Daoy (cell line): ENCODE measurements at regions not wholly inside any gene's neighbourhood (a gene's known extent, or its start where the extent isn't known, plus 50 kb on each side); places are given as distances from the start of the nearest gene placed in this dataset.

ENCODE experiments used
- DNase-seq: peaks from one replicate; pipeline ENCODE4 v3.0.0-alpha.2; 2015; ENCODE audit warnings: low read depth

DNA sequence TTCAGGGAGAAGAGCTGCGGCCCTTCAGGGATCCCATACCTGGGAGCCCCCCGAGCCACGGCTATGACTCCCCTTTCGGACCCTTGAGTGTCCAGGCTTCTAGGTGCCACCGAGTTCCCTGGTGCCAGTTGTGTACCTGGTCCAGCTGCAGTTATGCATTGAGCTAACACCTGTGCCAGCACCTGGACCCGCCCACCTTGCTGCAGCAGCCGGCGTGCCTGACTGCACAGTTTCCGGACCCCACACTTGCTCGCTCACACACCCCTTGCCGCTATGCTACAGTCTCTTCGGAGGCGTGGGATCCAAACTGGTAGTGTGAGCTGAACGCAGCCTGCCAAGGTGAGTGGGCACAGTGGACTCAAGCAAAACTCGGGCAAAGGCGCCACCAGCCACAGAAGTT is 284.5 kb upstream of the ROBO1 start:
- DNase-seq = no peak

DNA sequence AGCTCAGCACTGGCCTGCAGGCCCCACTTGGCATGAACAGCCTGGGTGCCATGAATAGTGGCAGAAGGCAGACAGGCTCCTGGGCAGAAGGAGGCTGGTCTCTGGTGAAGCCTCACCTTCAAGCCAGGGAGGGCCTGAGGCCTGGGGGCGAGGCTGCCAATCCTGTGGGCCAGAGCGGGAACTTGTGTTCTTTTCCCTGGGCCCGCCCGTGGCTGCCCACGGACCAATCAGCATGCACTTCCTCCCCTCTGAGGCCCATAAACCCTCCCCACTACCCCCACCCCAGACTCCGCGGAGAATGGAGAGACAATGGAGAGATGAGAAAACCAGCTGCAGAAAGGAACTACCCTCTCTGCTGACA is 283.8 kb upstream of the ROBO1 start:
- no peak for DNase-seq

DNA sequence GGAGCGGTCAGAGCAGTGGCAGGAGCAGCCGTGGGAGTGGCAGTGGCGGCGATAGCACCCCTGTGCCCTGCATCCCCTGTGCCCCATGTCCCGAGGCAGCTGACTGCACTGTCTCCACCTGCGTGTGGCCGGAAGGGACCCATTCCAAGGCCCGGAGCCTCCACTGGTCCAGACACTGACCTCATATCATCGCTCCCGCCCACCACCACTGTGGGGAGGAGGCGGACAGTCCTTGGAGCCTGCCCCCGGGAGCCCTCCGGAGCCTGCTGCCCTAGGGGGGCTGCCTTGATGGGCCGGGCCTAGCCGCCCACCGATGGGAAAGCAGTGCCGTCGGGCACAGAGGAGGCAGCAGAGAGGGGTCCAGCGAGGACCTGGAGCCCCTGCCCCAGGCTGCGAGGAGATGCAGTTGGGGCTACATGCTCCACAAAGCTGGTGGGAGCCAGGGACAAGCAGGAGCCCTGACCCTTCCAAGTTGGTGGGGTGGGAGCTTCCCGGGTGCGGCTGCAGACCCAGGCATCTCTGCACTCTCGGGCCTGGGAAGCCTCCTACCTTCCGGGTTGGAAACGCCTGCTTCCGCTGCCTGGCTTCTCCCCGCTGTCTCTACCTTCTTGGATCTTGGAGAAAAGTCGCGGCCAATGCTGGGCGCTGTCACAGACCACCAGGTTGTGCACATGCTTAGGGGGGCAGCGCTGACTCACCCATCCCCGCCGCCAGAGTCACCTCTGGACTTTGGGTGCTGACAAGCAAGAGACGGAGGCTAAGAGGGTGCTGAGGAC is 283.2 kb upstream of the ROBO1 start:
- DNase-seq = no peak

DNA sequence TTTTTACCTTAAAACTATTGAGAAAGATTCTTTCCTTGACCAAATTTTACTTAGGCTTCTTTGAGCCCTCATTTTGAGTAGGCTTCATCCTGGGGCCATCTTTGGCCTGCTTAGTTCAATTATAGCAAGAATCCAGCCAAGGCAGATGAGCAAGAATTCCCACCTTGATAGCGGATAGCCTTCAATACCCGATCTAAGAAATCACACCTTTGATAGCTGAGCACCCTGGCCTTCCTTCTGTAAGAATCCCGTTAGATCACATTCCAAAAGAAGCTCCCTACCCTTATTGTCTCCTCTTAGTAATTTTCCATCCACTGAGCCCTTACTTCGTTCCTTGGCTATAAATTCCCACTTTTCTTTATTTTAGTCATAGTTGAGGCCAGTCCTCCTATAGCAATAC is 275.4 kb upstream of the ROBO1 start:
- no peak for DNase-seq

DNA sequence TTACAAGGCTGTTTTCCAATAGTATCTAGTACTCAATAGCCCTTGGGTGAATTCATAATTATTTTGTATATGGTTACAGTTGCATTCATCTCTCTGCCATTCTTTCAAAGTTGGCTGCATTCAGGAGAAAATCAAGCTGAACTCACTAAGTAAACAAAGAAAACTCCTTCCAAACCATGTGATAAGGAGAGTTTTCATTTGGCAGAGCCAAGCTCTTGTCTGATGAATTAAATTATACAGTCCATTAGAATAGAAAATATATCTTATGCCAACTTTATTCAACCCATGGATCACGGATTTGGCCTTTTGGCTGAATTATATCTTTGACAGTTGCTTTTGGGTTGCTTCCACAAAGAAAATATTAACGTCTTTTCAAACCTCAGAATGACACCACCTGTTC is 272.3 kb upstream of the ROBO1 start:
- DNase-seq = no peak

DNA sequence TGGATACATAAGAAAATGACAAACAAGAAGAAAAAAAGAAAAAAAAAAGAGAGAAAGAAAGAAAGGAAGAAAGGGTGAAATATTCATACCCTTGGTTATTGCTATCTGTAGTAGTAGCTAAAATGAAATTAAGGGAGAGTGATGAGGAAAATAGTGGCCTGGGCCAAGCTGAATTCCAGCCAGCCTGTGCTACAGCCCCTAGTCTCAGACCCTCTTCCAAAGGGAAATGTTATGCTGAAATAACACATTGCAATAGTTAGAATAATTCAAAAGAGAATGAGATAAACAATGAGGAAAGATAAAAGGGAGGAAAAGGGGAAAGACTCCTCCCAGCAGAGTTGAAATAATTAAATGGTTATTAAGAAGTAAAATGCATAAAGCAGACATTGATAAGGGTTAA is 268.4 kb upstream of the ROBO1 start:
- no peak for DNase-seq

DNA sequence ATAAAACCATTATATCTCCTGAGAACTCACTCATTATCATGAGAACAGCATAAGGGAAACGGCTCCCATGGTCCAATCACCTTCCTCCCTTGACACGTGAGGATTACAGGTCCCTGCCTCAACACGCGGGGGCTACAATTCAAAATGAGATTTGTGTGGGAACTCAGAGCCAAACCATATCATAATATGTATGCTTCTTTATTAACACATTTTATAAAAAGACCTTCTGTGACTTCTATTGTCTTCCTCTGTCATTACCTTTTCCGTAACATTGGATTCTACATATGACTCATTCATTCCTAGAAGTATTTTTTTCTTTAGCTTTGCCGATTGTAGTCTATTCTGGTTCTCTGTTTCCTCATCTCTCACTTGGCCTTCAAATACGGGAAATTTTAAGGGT is 267.2 kb upstream of the ROBO1 start:
- no peak for DNase-seq

DNA sequence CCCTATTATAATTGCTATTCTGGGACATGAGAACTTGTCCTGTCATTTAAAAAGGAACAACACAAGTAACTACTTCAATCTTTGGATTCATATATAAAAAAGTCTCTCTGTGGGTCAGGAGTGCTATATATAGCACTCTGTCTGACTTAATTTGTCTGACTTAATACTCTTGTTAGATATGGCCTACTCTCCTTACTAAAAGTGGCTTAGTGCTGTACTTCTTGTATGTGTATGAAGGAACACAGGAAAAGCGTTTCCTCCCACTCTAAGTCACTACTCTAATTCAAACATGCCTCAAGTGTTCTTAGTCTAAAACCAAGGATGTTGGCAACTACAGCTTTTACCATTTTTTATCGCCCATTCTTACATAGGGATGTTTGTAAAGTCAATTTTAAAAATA is 255.2 kb upstream of the ROBO1 start:
- no peak for DNase-seq

DNA sequence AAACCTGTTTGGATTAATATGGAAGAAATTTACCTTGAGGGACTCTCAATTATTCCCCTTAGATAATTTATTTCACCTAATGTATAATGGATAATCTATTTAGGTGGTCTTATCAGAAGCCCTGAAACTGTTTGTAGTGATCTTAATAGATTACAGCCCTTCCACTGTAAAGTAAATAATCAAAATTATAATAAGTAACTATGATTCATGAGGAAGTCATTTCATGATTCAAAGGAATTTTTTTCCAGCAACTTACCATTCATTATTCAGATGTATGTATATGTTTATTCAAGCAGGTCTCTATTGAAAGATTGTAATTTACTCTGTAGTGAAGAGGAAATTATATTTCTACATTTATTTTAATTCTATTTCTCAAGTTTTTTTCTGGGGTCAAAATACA is 250.6 kb upstream of the ROBO1 start:
- no peak for DNase-seq

DNA sequence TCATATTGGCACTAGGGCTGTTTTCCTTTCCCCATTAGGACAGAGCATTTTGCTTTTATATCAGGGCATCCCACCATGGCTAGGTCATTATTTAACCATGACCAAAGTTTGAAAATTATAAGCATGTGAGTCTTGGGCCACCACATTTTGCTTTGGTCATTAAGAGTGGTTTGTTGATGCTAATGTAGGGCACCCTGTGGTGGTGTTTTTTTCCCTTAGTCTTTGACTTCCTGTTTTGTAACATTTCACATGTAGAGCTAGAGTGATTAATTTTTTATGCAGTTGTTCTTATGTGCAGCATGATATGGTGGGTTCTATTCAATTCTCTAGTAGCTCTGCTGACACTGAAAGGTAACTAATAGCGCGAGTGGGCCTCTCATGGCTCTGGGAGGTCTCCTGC is 249.6 kb upstream of the ROBO1 start:
- no peak for DNase-seq

DNA sequence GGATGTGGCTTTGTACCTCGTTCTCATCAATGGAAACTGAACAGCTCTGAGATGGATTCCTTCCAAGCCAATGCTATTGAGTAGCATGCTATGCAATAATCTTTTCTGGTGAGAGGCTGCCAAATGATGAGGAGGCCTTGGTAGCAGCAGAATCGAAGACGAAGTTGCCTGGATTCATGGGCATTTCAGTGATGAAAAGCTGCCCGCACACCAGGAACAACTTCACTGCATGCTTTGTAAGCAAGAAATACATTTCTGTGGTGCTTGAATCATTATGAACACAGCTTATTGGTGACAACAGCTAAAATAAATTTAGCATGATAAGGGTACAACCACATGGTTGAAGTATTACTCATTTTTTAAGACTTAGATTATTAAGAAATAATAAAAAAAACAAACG is 246.8 kb upstream of the ROBO1 start:
- no peak for DNase-seq

DNA sequence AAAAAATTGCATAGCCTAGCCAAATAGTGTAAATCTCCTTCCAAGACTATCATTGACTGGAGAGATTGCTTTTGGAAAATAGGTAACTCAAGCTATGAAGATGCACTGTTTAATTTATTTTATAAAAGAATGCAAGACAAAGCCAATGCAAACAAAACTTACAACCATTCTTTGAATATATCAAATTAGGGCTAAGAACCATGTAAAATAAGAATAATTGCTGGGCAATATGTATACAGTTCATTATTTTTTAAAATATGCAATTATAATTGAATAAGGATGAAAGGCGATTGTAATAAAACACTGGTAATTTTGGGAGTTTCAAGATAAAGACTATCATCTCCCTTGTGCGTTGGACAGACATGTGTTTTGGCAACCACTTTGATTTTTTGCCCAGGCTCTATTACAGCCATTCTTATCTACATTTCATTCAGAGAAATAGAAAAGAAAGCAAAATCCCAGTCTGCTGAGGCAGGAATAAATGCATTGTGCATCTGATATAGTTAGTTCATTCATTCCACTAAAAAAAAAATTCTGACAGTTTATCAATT is 242.3 kb upstream of the ROBO1 start:
- DNase-seq = no peak

DNA sequence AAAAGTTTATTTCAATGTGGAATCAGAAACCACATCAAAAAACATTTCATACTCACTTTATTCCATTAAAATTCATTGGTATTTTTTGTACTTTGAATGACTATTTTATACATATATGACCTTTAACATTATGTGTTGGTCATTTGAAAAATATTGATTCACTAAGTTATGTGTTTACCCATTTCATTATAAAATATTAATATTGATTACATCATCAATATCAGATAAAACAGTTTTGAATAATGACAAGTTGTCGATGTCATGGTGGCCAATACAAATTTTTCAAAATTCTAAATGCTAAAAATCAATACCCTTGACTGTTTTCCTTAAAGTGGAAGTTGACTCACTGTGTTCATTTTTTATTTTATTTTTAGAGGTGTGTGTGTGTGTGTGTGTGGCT is 239.7 kb upstream of the ROBO1 start:
- DNase-seq = no peak

DNA sequence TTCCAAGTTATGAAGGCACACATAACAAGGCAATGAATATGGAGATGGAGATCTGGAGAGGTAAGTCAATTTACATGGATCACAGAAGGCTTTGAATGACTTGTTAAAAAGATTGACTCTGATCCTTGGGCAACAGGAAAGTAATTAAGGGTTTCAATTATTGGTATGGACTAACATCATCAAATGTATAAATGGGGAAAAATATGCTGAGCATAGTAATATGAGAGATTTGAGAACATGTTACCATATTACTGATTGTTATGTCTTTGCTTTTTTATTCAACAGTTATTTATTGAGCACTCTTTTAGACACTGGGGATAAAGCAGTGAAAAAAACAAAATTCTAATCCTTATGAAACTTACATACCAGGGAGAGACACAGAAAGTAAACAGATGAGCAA is 238.5 kb upstream of the ROBO1 start:
- no peak for DNase-seq

DNA sequence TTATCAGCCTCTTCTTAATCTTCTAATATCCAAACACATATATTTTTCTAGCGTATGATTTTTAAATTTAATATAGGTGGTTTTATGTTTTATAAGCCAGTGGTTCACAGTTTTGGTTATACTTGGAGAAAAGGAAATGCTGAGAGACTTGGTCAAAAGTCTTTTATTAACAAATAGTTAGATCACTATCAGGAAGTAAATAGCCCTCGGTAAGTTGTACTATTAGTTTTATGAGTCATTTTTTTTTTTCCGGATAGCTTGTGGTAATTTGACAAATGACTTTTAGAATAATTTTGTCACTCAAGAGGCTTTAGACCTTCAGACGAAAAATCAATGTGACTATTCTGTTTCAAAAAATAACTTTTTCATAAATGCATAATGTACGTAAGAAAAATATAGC is 232.2 kb upstream of the ROBO1 start:
- DNase-seq = no peak

DNA sequence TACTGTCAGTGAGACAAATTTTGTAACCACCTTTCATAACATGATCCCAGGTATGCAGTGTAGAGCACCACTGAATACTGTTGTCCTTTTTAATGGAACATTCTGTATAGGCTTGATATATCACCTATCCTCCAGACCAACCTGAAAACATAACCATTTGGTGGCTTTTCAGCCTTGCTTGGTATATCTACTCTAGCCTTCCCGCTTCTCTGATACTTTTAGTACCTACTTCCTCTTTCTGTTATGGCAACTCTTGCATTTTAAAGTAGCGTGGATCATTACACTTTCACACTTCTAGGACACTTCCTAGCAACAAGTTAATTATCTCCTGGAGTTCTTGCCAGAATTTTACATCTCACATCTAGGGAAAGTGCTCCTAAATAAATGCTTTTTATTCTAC is 226.6 kb upstream of the ROBO1 start:
- DNase-seq = no peak

DNA sequence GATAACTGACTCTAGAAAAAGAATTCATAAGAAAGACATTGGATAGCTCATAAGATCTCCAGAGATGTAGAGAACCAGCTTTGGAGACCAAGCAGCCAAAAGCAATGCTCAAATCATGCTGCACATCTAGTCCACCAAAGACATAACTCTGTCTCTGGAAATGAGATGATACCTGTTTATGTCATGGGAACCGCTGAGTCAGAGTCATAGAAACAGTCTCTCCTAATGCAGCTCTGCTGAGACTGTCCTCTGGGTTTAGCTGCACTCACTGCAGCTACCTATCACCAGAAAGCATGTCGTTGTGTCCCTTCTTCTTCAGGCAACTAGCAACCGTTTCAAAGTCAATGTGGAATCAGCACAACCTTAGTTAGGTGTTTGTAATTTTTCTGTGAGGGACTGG is 218.5 kb upstream of the ROBO1 start:
- DNase-seq = no peak

DNA sequence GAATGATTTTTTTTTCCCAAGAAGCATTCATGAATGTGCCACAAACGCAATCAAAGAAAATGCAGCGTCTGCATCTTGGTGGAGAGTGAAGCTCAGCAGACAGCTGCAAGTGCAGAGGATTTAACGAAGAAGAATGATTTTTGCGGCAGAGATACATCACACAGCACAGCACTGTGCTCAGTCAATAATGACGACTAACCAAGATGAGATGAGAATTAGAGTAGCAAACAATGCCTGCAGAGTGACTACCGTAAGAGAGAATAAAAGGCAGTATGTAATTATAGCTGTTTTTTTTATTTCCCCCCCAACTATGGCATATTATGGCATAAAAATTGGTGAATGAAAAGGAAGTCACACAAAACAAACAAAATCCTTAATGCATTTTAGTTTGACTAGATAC is 218.0 kb upstream of the ROBO1 start:
- no peak for DNase-seq

DNA sequence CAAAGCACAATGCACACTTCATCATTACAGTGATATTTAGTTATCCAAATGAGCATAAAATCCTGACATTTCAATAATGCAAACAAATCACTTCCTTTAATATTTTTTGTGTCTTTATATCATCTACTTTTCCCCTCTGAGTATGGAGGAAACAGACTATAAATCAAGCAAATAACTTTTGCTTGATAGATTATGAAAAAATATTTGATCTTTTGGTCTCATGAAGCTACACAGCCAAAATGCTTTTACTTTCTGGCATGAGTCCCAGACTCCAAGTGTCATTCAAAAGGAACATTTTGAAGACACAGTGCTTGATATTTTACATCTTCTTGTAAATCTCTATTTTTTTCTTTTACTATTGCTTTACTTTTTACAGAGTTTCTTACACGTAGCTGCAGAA is 215.3 kb upstream of the ROBO1 start:
- no peak for DNase-seq

DNA sequence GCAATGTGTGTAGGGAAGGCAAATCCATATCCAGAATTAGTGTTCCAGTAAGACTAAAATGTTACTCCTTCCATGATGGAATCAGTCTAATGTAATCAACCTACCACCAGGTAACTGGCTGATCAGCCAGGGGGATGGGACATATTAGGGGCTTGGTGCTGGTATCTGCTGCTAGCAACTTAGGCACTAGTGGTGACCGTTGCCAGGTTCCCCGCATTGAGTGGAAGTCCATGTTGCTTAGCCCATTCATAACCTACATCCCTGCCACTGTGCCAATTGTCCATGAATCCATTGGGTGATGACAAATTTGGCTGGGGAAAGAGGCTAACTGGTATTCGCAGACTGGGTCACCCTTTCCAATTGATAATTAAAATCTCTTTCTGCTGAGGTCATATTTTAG is 212.2 kb upstream of the ROBO1 start:
- no peak for DNase-seq

DNA sequence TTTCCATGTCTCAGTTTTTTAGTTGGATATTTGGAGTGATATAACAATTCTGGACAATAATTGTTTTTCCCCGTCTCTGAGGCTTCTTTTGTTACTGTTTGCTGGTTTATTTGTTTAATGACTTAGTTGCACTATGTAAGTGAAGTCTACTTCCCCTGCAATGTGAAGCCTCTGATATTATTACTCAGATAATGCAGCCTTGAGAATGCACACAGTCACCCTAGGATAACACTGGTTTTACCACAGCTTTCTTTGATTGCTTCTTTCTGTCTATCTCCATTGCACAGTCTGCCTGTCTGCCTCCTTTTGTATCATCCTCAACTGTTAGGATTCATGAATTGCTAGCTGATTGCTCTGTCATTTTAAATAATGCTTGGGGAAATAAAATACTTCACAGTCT is 208.7 kb upstream of the ROBO1 start:
- DNase-seq = no peak

DNA sequence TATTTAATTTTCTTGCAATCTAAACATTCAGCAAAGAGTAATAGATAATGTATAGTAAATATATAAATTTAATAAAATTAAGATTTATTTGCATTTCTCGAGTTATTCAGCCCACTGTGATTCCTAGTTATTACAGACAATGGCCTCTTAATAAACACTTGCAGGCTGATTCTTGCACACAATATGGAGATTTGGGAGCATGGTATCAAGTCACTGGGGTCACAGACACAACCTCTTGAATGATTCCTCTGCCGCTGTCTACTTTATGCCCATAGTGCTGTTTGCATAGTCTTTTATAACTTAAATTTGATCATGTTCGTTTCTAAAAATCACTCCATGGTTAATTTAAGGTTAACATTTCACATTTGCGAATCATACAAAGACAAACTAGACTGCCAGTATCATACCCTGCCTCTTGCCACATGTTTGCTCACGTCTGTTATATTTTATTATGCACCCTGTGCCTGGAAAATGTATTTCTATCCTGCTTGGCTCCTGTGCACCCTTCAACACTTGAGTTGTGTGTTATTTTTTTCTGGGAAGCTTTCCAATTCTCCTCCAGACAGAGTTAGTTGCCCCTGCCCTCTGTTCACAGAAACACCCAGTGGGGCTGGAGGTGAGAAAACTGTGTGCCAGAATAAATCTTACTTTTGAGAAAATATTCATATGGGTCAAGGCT is 206.3 kb upstream of the ROBO1 start:
- no peak for DNase-seq

DNA sequence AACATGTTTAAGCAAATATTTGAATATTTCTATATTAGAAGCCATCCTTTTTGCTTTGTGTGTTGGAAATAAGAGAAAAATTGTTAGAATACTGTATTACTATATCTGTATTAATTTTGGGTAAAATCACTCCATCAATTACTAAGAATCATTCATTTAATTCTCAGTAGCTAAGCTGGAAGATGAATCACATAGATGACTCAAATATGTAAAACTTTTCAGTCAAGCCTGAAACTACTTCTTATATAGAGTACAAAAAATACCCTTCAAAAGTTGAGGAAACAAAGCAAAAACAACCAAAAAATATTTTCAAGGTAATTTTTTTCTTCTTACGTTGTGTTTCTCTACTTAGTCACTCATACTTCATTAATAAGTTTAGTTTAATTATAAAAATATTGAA is 205.7 kb upstream of the ROBO1 start:
- no peak for DNase-seq

DNA sequence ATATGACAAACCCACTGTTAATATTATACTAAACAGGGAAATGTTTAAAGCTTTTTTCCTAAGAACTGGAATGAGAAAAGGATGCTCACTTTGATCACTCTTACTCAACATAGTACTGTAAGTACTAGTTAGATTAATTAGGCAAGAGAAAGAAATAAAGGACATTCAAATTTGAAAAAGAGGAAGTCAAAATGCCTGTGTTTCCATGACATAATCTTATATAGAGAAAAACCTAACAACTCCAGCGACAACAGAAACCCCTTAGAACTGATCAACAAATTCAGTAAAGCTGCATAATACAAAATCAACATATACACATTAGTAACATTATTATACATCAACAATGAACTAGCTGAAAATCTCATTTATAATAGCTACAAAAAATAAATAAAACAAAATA is 200.6 kb upstream of the ROBO1 start:
- no peak for DNase-seq
